ENCODE measurements at regions not wholly inside any gene's neighbourhood (a gene's known extent, or its start where the extent isn't known, plus 50 kb on each side); places are given as distances from the start of the nearest gene placed in this dataset.
"Not testable (repeated sequence)": the region's sequence is repeated elsewhere in the genome, so short reads cannot be mapped to it uniquely, and the experiment has no call there.

DNA sequence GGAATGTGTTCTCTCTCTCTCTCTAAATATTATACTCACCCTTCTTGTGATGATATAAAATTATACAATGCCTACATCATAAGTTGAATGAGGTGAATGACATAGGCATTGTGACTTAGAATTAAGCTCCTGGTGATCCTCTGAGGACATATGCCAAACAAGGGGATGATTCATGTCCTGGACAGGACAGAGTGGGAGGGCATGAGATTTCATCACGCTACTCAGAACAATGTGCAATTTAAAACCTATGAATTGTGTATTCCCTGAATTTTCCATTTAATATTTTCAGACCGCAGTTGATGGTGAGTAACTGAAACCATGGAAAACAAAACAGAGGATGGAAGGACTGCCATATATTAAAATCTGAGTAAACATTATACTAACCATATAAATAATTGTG, 782.2 kb upstream of the NUDT12 start:
- Mint-ChIP-seq H3K27ac (no peak overlapping the region), H3K4me1 (no peaks in the 10 kb centered on the region), H3K4me3 (no peak overlapping the region), H3K27me3 (no peaks in the 10 kb centered on the region), H3K36me3 (ENCODE audit: low read depth) (no peaks in the 10 kb centered on the region)
- H3K9me3 ChIP-seq (ENCODE audit: control insufficient read depth, low read length, poor library complexity, severe bottlenecking), result no peaks in the 10 kb centered on the region
- ATAC-seq, result no peak
- no peak for DNase-seq

DNA sequence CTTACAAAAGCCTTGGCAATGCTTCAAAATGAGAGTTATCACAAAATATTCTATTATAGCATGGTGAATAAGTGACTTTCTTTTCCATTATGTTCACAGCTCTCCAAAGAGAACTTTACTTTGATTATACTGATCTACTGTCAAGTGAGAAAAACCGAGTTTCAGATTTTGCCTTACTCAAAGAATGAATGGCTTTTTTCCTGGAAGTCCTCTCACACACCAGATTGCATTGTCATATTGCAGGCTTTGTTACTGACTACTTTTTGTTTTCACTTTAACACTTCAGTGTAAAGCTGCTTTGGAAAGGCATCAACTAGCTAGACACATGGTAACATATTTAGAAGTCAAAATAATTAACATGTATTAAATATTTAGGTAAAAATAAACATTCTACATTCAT, 765.2 kb upstream of the NUDT12 start:
- H3K9me3 ChIP-seq (ENCODE audit: control insufficient read depth, low read length, poor library complexity, severe bottlenecking), result no peaks in the 10 kb centered on the region
- no peaks in the 10 kb centered on the region for H3K27me3 Mint-ChIP-seq
- H3K27ac Mint-ChIP-seq, result no peak overlapping the region
- ATAC-seq (no peak), DNase-seq (no peak)
- no peaks in the 10 kb centered on the region for H3K36me3 Mint-ChIP-seq (ENCODE audit: low read depth)
- no peak overlapping the region for H3K4me3 Mint-ChIP-seq
- H3K4me1 Mint-ChIP-seq, result no peaks in the 10 kb centered on the region

DNA sequence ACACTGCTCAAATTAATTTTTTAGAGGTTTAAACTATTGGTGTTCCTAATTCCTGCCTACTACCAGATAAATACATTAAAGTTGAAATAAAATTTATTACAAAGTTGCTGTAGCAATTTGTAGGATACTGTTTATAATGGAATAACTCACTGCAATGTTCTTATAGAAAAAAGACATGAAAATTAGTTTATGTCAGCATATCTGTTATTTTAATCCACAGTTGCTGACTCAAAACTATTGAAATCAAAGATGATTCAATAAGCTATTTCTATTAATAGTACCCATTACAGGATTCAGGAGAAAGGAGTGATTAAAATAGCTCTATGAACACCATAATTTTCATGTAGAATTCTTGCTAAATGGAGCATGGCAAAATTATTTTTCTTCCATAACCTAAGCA, 764.4 kb upstream of the NUDT12 start:
- no peaks in the 10 kb centered on the region for H3K27me3 Mint-ChIP-seq
- H3K27ac Mint-ChIP-seq, result no peak overlapping the region
- DNase-seq (no peak), ATAC-seq (no peak)
- H3K36me3 Mint-ChIP-seq (ENCODE audit: low read depth), result no peaks in the 10 kb centered on the region
- no peaks in the 10 kb centered on the region for H3K9me3 ChIP-seq (ENCODE audit: control insufficient read depth, low read length, poor library complexity, severe bottlenecking)
- H3K4me1 Mint-ChIP-seq, result no peaks in the 10 kb centered on the region
- H3K4me3 Mint-ChIP-seq, result no peak overlapping the region

- H3K9me3 ChIP-seq (ENCODE audit: control insufficient read depth, low read length, poor library complexity, severe bottlenecking), result no peaks in the 10 kb centered on the region
- H3K4me3 Mint-ChIP-seq, result no peak overlapping the region
Observed at GRCh38 chr5:104325356-104325755, 762.8 kb upstream of the NUDT12 start.

DNA sequence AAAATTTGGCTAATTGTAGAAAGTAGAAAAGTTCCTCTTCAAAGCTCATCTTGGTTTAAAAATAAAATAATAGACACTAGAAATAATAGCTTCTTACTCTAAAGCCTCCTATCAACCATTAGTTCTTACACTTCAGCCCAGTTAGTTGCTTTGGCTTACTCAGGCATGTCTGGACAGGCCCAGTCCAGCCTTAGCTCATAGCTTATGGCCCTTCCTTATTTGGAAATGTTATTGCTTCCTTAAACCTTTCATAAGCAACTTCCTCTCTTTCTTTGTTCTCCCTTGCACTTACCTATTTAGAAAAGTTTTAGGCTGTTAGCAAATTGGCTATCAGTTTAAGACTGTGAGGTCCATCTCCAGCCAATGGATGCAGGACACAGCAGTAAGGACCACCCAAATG, 754.1 kb upstream of the NUDT12 start:
- H3K4me3 Mint-ChIP-seq; ATAC-seq; H3K4me1 Mint-ChIP-seq; H3K27me3 Mint-ChIP-seq; H3K36me3 Mint-ChIP-seq (ENCODE audit: low read depth); H3K9me3 ChIP-seq (ENCODE audit: control insufficient read depth, low read length, poor library complexity, severe bottlenecking); H3K27ac Mint-ChIP-seq; DNase-seq: not testable (repeated sequence)

More at GRCh38 chr5:104325356-104325755, 762.8 kb upstream of the NUDT12 start:
- H3K27me3 Mint-ChIP-seq, result no peaks in the 10 kb centered on the region
- DNase-seq, result no peak
- H3K4me1 Mint-ChIP-seq, result no peaks in the 10 kb centered on the region
- H3K36me3 Mint-ChIP-seq (ENCODE audit: low read depth), result no peaks in the 10 kb centered on the region
- H3K27ac Mint-ChIP-seq, result no peak overlapping the region
- no peak for ATAC-seq

GRCh38 chr5:104312481-104312880, 749.9 kb upstream of the NUDT12 start:
- ATAC-seq, result no peak
- DNase-seq, result no peak
- no peaks in the 10 kb centered on the region for H3K4me1 Mint-ChIP-seq
- H3K27ac Mint-ChIP-seq, result no peak overlapping the region
- H3K27me3 Mint-ChIP-seq, result no peaks in the 10 kb centered on the region
- H3K4me3 Mint-ChIP-seq, result no peak overlapping the region
- H3K9me3 ChIP-seq (ENCODE audit: control insufficient read depth, low read length, poor library complexity, severe bottlenecking), result no peaks in the 10 kb centered on the region
- H3K36me3 Mint-ChIP-seq (ENCODE audit: low read depth), result no peaks in the 10 kb centered on the region

GRCh38 chr5:104305602-104306001, 743.0 kb upstream of the NUDT12 start:
- H3K9me3 ChIP-seq (ENCODE audit: control insufficient read depth, low read length, poor library complexity, severe bottlenecking), result no peaks in the 10 kb centered on the region
- ATAC-seq (no peak), DNase-seq (no peak)
- Mint-ChIP-seq H3K4me1 (no peaks in the 10 kb centered on the region), H3K27me3 (no peaks in the 10 kb centered on the region), H3K36me3 (ENCODE audit: low read depth) (no peaks in the 10 kb centered on the region), H3K27ac (no peak overlapping the region), H3K4me3 (no peak overlapping the region)

GRCh38 chr5:104299998-104300706, 737.6 kb upstream of the NUDT12 start:
- ATAC-seq (no peak), DNase-seq (no peak)
- no peaks in the 10 kb centered on the region for H3K27me3 Mint-ChIP-seq
- H3K36me3 Mint-ChIP-seq (ENCODE audit: low read depth), result no peaks in the 10 kb centered on the region
- H3K9me3 ChIP-seq (ENCODE audit: control insufficient read depth, low read length, poor library complexity, severe bottlenecking), result no peaks in the 10 kb centered on the region
- H3K27ac Mint-ChIP-seq, result no peak overlapping the region
- no peak overlapping the region for H3K4me3 Mint-ChIP-seq
- no peaks in the 10 kb centered on the region for H3K4me1 Mint-ChIP-seq

GRCh38 chr5:104298518-104298917, 735.9 kb upstream of the NUDT12 start:
- Mint-ChIP-seq H3K36me3 (ENCODE audit: low read depth) (no peaks in the 10 kb centered on the region), H3K4me3 (no peak overlapping the region), H3K27ac (no peak overlapping the region), H3K4me1 (no peaks in the 10 kb centered on the region), H3K27me3 (no peaks in the 10 kb centered on the region)
- DNase-seq (no peak), ATAC-seq (no peak)
- H3K9me3 ChIP-seq (ENCODE audit: control insufficient read depth, low read length, poor library complexity, severe bottlenecking), result no peaks in the 10 kb centered on the region

- Mint-ChIP-seq H3K4me1 (no peaks in the 10 kb centered on the region), H3K27ac (no peak overlapping the region), H3K36me3 (ENCODE audit: low read depth) (no peaks in the 10 kb centered on the region), H3K4me3 (no peak overlapping the region), H3K27me3 (no peaks in the 10 kb centered on the region)
- H3K9me3 ChIP-seq (ENCODE audit: control insufficient read depth, low read length, poor library complexity, severe bottlenecking), result no peaks in the 10 kb centered on the region
- no peak for DNase-seq
- ATAC-seq, result no peak
Observed at GRCh38 chr5:104297076-104297475, 734.5 kb upstream of the NUDT12 start.

DNA sequence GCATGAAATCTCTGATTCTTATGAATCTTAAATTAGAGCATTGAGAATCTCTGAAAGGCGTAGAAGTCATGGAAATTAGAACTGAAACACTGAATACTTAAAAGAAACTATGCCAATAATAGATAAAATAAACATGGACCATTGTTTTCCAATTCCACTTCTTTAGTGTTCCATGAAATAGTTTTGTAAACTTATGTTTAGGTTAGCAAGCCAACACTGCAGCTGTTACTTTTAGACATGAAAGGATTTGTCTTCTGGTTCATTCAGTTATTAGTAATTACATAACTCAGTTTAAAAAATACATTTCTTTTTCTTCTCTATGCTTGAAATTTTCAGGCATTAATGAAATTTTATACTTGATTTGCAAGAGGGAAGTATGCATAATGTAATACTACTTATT, 733.4 kb upstream of the NUDT12 start:
- no peaks in the 10 kb centered on the region for H3K27me3 Mint-ChIP-seq
- H3K27ac Mint-ChIP-seq, result no peak overlapping the region
- no peaks in the 10 kb centered on the region for H3K36me3 Mint-ChIP-seq (ENCODE audit: low read depth)
- DNase-seq, result no peak
- no peak overlapping the region for H3K4me3 Mint-ChIP-seq
- no peaks in the 10 kb centered on the region for H3K4me1 Mint-ChIP-seq
- H3K9me3 ChIP-seq (ENCODE audit: control insufficient read depth, low read length, poor library complexity, severe bottlenecking), result no peaks in the 10 kb centered on the region
- no peak for ATAC-seq

- H3K27me3 Mint-ChIP-seq, result no peaks in the 10 kb centered on the region
- H3K4me1 Mint-ChIP-seq, result no peaks in the 10 kb centered on the region
- H3K27ac Mint-ChIP-seq, result no peak overlapping the region
- ATAC-seq, result no peak
- H3K9me3 ChIP-seq (ENCODE audit: control insufficient read depth, low read length, poor library complexity, severe bottlenecking), result no peaks in the 10 kb centered on the region
- no peak for DNase-seq
- H3K36me3 Mint-ChIP-seq (ENCODE audit: low read depth), result no peaks in the 10 kb centered on the region
- H3K4me3 Mint-ChIP-seq, result no peak overlapping the region
Observed at GRCh38 chr5:104283136-104283535, 720.5 kb upstream of the NUDT12 start.

DNA sequence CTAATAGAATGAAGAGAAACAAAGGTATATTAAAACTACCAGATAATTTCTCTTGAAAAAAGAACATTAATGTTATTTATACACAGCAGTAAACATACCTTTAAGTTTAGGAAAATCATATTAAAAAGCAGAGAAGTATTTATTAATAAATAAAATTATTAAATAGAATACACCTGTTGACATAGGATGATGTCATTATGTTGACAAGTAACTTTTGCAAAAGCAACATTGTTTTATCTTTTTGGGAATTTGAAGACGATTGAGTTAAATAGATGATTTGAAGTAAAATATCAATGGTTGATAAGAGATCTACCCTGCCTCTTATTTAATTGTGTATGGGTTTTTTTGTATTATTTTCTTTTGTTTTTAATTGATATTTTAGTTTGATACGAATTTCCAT, 711.1 kb upstream of the NUDT12 start:
- ATAC-seq, result no peak
- no peak for DNase-seq

GRCh38 chr5:104267320-104268015, 704.9 kb upstream of the NUDT12 start:
- Mint-ChIP-seq H3K4me3 (no peak overlapping the region), H3K27ac (no peak overlapping the region), H3K27me3 (no peaks in the 10 kb centered on the region), H3K4me1 (no peaks in the 10 kb centered on the region), H3K36me3 (ENCODE audit: low read depth) (no peaks in the 10 kb centered on the region)
- no peaks in the 10 kb centered on the region for H3K9me3 ChIP-seq (ENCODE audit: control insufficient read depth, low read length, poor library complexity, severe bottlenecking)
- ATAC-seq (no peak), DNase-seq (no peak)

More for the DNA sequence above, 711.1 kb upstream of the NUDT12 start:
- H3K27ac Mint-ChIP-seq, result no peak overlapping the region
- no peaks in the 10 kb centered on the region for H3K9me3 ChIP-seq (ENCODE audit: control insufficient read depth, low read length, poor library complexity, severe bottlenecking)
- no peak overlapping the region for H3K4me3 Mint-ChIP-seq
- H3K27me3 Mint-ChIP-seq, result no peaks in the 10 kb centered on the region
- H3K4me1 Mint-ChIP-seq, result no peaks in the 10 kb centered on the region
- no peaks in the 10 kb centered on the region for H3K36me3 Mint-ChIP-seq (ENCODE audit: low read depth)
